BE2C (cell line): ENCODE measurements at regions not wholly inside any gene's neighbourhood (a gene's known extent, or its start where the extent isn't known, plus 50 kb on each side); places are given as distances from the start of the nearest gene placed in this dataset.

Source experiments
- DNase-seq: peaks from one replicate; pipeline ENCODE4 v3.0.0-alpha.2; 2020
- H3K27me3 ChIP-seq: fragments of 250-450 bp; sonication (Bioruptor Pico); 2 replicates; pipeline ENCODE4 v1.5.1; 2020; ENCODE audit warnings: mild to moderate bottlenecking
- H3K36me3 ChIP-seq: fragments of 250-450 bp; sonication (Bioruptor Pico); 2 replicates; pipeline ENCODE4 v1.5.1; 2020; ENCODE audit warnings: mild to moderate bottlenecking
- H3K4me1 ChIP-seq: fragments of 250-450 bp; sonication (Bioruptor Pico); 2 replicates; pipeline ENCODE4 v1.5.1; 2020
- H3K4me3 ChIP-seq: 2 replicates; pipeline ENCODE4 v1.5.1; 2011; ENCODE audit warnings: low read depth, low read length
- H3K9me3 ChIP-seq: fragments of 250-450 bp; sonication (Bioruptor Pico); 2 replicates; pipeline ENCODE4 v1.5.1; 2020
- TF ChIP-seq, protein P1 (sequence below): IDR thresholded peaks from 2 replicates; pipeline ENCODE4 v1.5.1; 2012; ENCODE audit warnings: mild to moderate bottlenecking, low read depth, low read length

DNA sequence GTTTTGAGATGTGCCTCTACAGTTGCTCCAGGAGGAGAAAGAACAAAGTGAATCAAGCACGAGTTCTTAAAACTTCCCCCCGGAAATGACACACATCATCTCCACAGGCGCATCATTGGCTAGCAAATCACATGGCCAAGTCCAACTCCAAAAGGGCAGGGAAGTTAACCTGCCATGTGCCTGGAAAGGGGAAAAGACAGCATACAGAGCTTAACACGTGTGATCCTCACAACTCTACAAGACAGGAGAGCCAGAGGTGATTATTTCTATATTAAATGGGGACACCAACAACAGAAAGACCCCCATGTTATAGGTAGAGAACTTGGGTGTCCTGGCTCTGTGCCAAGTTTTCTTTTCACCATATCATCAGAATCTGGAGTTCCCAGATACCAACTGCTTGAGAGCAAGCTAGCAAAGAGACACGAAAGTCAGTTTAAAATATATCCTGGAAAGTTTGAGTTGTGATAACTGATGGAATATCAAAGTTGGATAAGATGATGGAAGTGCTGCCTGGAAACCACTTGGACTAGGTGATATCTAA is 871.1 kb downstream of the UQCRFS1 start:
- Histone ChIP-seq H3K4me3 (no peak overlapping the region), H3K9me3 (peaks cover 4% of the 10 kb centered on the region; the same call in 1 of the 2 replicates), H3K4me1 (no peaks in the 10 kb centered on the region), H3K36me3 (no peaks in the 10 kb centered on the region), H3K27me3 (no peaks in the 10 kb centered on the region)
- TF ChIP-seq, protein P1, sequence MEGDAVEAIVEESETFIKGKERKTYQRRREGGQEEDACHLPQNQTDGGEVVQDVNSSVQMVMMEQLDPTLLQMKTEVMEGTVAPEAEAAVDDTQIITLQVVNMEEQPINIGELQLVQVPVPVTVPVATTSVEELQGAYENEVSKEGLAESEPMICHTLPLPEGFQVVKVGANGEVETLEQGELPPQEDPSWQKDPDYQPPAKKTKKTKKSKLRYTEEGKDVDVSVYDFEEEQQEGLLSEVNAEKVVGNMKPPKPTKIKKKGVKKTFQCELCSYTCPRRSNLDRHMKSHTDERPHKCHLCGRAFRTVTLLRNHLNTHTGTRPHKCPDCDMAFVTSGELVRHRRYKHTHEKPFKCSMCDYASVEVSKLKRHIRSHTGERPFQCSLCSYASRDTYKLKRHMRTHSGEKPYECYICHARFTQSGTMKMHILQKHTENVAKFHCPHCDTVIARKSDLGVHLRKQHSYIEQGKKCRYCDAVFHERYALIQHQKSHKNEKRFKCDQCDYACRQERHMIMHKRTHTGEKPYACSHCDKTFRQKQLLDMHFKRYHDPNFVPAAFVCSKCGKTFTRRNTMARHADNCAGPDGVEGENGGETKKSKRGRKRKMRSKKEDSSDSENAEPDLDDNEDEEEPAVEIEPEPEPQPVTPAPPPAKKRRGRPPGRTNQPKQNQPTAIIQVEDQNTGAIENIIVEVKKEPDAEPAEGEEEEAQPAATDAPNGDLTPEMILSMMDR = no peak
- no peak for DNase-seq

DNA sequence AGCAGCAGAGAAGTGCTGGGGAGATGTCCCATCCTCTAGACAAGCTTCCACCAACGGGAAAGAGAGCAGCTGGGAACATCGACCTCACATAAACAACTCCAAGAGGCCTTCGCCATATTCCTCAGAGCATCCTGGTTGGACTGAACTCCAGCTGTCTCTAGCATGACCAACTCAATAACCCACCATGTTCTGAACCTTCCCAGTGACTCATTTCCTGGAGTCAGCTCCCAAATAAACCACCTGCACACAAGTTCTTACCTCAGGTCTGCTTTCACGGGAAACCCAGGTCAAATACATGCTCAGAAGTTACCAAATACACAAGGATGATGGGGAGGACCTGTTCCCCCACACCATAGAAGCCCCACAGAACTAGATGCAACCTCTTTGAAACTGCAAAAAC is 878.5 kb downstream of the UQCRFS1 start:
- Histone ChIP-seq H3K36me3 (no peaks in the 10 kb centered on the region), H3K27me3 (no peaks in the 10 kb centered on the region), H3K4me1 (no peaks in the 10 kb centered on the region), H3K4me3 (no peak overlapping the region), H3K9me3 (peaks cover 4% of the 10 kb centered on the region; the same call in 1 of the 2 replicates)
- DNase-seq = no peak
- TF ChIP-seq, protein P1 = no peak

DNA sequence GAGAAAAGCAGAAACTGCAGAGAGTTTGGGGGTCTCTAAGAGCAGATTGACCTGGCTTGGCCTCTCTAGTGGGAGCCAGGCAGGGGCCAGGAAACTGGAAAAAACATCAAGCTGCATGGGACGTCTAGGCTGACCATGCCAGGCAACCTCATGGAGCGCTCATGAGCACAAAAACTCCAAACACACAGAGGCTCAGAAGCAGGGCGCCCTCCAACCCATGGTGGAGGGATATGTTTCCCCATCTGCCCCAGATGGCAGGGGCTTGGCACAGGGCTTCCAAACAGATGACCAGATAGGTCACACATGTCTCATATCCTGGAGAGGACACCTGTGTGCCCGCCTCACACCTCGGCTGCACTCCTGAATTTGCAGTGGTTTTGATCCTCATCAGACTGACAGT is 879.0 kb downstream of the UQCRFS1 start:
- TF ChIP-seq, protein P1 = no peak
- peaks cover 4% of the 10 kb centered on the region; the same call in 1 of the 2 replicates for H3K9me3 ChIP-seq
- no peaks in the 10 kb centered on the region for H3K4me1 ChIP-seq
- H3K4me3 ChIP-seq = no peak overlapping the region
- no peaks in the 10 kb centered on the region for H3K27me3 ChIP-seq
- no peak for DNase-seq
- H3K36me3 ChIP-seq = no peaks in the 10 kb centered on the region

DNA sequence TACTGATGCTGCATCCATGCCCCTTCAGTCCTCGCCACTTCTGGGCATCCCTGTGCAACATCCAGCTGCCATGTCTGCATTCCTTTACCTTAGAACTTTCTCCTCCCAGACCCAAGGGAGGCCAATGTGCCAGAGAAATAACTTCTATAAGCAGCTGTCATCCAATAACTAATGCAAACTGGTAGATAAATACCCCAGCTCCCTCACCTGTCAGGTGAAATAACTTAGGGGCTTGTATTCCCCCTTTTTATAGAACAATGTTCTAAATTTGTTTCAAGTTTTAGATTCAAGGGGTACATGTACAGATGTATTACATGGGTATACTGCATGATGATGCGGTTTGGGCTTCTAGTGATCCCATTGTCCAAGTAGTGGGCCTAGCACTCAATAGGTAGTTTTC is 880.1 kb downstream of the UQCRFS1 start:
- Histone ChIP-seq H3K27me3 (no peaks in the 10 kb centered on the region), H3K9me3 (no peaks in the 10 kb centered on the region; the same call in 1 of the 2 replicates), H3K36me3 (no peaks in the 10 kb centered on the region), H3K4me3 (no peak overlapping the region), H3K4me1 (no peaks in the 10 kb centered on the region)
- no peak for DNase-seq
- TF ChIP-seq, protein P1 = no peak

DNA sequence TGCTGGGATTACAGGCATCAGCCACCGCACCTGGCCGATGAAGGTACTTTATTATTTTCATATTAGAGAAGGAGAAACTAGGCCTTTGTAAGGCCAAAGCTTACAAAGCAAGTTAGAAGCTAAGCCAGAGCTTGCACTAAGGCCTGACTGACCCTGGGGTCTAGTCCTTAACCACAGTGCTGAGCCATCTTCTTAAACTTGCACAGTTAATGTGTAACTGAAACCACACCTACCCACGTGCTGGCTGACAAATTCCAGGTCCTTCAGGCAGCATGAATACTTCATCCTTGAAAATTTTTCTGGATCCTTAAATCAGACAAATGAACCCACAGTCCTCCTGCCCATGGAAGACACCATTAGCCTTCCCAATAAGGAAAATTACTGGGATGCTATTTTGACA is 880.6 kb downstream of the UQCRFS1 start:
- H3K9me3 ChIP-seq = no peaks in the 10 kb centered on the region; the same call in 1 of the 2 replicates
- no peaks in the 10 kb centered on the region for H3K36me3 ChIP-seq
- DNase-seq = no peak
- no peaks in the 10 kb centered on the region for H3K4me1 ChIP-seq
- H3K4me3 ChIP-seq = no peak overlapping the region
- TF ChIP-seq, protein P1 = no peak
- no peaks in the 10 kb centered on the region for H3K27me3 ChIP-seq

DNA sequence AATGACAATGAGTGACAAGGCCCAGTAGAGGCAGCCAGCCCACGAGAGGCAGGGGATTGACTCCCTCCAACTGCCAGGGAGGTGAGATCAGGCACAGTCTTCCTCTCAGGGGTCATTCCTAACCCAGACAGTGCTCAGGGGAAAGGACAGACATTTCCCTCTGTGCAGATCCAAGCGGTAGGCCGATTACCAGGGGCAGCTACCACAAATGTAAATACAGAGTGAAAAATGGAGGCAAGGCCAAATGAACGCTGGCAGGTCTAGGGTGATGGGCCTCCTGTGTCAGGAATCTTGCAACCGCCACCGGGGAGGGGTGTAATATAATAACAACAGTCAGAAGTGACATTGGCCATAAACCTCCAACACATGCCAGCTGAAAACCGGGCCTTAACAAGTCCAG is 881.4 kb downstream of the UQCRFS1 start:
- TF ChIP-seq, protein P1 = no peak
- no peaks in the 10 kb centered on the region for H3K4me1 ChIP-seq
- H3K9me3 ChIP-seq = no peaks in the 10 kb centered on the region; the same call in 1 of the 2 replicates
- no peaks in the 10 kb centered on the region for H3K27me3 ChIP-seq
- no peaks in the 10 kb centered on the region for H3K36me3 ChIP-seq
- H3K4me3 ChIP-seq = no peak overlapping the region
- DNase-seq = no peak
